ENCODE measurements at regions not wholly inside any gene's neighbourhood (a gene's known extent, or its start where the extent isn't known, plus 50 kb on each side); places are given as distances from the start of the nearest gene placed in this dataset.

- DNase-seq: no peak
- Histone ChIP-seq H3K36me3 (no peaks in the 10 kb centered on the region), H3K27ac (no peak overlapping the region), H3K4me1 (no peaks in the 10 kb centered on the region), H3K9me3 (peaks cover 0 to 4% of the 10 kb centered on the region in 2 donors), H3K4me3 (no peak overlapping the region), H3K27me3 (no peaks in the 10 kb centered on the region)
- TF ChIP-seq POLR2A (IDR thresholded peaks at IDR 0.05): no peak
- TF ChIP-seq, protein P1, sequence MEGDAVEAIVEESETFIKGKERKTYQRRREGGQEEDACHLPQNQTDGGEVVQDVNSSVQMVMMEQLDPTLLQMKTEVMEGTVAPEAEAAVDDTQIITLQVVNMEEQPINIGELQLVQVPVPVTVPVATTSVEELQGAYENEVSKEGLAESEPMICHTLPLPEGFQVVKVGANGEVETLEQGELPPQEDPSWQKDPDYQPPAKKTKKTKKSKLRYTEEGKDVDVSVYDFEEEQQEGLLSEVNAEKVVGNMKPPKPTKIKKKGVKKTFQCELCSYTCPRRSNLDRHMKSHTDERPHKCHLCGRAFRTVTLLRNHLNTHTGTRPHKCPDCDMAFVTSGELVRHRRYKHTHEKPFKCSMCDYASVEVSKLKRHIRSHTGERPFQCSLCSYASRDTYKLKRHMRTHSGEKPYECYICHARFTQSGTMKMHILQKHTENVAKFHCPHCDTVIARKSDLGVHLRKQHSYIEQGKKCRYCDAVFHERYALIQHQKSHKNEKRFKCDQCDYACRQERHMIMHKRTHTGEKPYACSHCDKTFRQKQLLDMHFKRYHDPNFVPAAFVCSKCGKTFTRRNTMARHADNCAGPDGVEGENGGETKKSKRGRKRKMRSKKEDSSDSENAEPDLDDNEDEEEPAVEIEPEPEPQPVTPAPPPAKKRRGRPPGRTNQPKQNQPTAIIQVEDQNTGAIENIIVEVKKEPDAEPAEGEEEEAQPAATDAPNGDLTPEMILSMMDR (IDR thresholded peaks at IDR 0.05): no peak
- intact Hi-C loops (cut with DNase I; ENCODE audit: low total_unique reads): no loop called here
These were observed 385.2 kb upstream of the CHD6 start for GRCh38 chr20:42003380-42003779.

GRCh38 chr20:41998539-41999341 is 380.6 kb upstream of the CHD6 start:
- intact Hi-C loops (cut with DNase I; ENCODE audit: low total_unique reads): no loop called here
- TF ChIP-seq, protein P1 (IDR thresholded peaks at IDR 0.05): no peak
- no peak for TF ChIP-seq POLR2A (IDR thresholded peaks at IDR 0.05)
- no peaks in the 10 kb centered on the region for H3K36me3 ChIP-seq
- H3K27me3 ChIP-seq: no peaks in the 10 kb centered on the region
- H3K9me3 ChIP-seq: peaks cover 0 to 4% of the 10 kb centered on the region in 2 donors
- H3K4me1 ChIP-seq: no peaks in the 10 kb centered on the region
- no peak for DNase-seq
- no peak overlapping the region for H3K27ac ChIP-seq
- H3K4me3 ChIP-seq: no peak overlapping the region

- TF ChIP-seq POLR2A (IDR thresholded peaks at IDR 0.05): no peak
- TF ChIP-seq, protein P1 (IDR thresholded peaks at IDR 0.05): no peak
- Histone ChIP-seq H3K27me3 (no peaks in the 10 kb centered on the region), H3K36me3 (no peaks in the 10 kb centered on the region), H3K9me3 (peaks cover 0 to 4% of the 10 kb centered on the region in 2 donors), H3K4me1 (no peaks in the 10 kb centered on the region), H3K27ac (no peak overlapping the region), H3K4me3 (no peak overlapping the region)
- intact Hi-C loops (cut with DNase I; ENCODE audit: low total_unique reads): no loop called here
- DNase-seq: no peak
These were observed 378.8 kb upstream of the CHD6 start for GRCh38 chr20:41996951-41997350.

DNA sequence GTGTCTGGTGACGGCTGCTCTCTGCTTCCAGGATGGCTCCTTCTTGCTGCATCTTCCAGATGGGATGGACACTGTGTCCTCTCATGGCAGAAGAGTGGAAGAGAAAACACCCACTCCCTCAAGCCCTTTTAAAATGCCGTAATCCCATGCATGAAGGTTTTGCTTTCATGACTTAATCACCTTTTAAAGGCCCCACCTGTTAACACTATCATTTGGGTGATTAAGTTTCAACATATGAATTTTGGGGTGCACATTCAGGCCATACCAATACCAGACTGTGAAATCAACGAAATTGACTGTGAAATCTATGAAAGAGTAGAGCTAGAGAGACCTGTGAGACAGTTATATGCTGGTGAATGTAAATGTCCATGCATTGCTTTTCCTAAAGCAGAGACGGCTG is 374.3 kb upstream of the CHD6 start:
- Histone ChIP-seq H3K4me3 (no peak overlapping the region), H3K36me3 (no peaks in the 10 kb centered on the region), H3K27me3 (no peaks in the 10 kb centered on the region), H3K27ac (no peak overlapping the region), H3K9me3 (no peaks in the 10 kb centered on the region), H3K4me1 (no peaks in the 10 kb centered on the region)
- no peak for TF ChIP-seq POLR2A (IDR thresholded peaks at IDR 0.05)
- TF ChIP-seq, protein P1 (IDR thresholded peaks at IDR 0.05): no peak
- intact Hi-C loops (cut with DNase I; ENCODE audit: low total_unique reads): no loop called here
- DNase-seq: no peak

DNA sequence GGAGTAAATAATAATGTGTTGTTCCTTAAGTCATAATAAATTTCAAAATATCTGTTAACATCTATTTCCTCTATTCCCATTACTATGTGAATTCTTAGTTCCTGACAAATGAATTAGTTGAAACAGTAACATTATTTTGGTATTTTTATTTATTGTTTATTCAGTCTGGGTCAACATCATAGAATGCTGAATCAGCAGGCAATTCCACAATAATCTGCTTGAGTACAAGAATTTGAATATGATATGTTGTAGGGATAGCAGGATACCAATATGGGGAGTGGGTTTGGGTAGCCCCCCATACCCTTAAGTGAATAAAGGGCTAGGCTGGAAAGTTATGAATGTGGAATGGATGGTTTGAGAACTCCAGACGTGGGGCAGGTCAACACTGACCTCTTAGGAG is 373.2 kb upstream of the CHD6 start:
- Histone ChIP-seq H3K9me3 (no peaks in the 10 kb centered on the region), H3K27ac (no peak overlapping the region), H3K36me3 (no peaks in the 10 kb centered on the region), H3K4me3 (no peak overlapping the region), H3K27me3 (no peaks in the 10 kb centered on the region), H3K4me1 (no peaks in the 10 kb centered on the region)
- DNase-seq: no peak
- intact Hi-C loops (cut with DNase I; ENCODE audit: low total_unique reads): no loop called here
- TF ChIP-seq POLR2A (IDR thresholded peaks at IDR 0.05): no peak
- TF ChIP-seq, protein P1 (IDR thresholded peaks at IDR 0.05): no peak

Measured in uterus (tissue), 3 donors.